IMR-90 (cell line): ENCODE measurements at regions not wholly inside any gene's neighbourhood (a gene's known extent, or its start where the extent isn't known, plus 50 kb on each side); places are given as distances from the start of the nearest gene placed in this dataset.

Source experiments
- CEBPB ChIP-seq: IDR thresholded peaks from 2 replicates; pipeline ENCODE4 v1.6.1; 2012; ENCODE audit warnings: low read depth, low read length, improper control_type of control experiment
- CHD1 ChIP-seq: IDR thresholded peaks from 2 replicates; pipeline ENCODE4 v1.6.1; 2012; ENCODE audit warnings: low read depth, low read length, improper control_type of control experiment
- CTCF ChIP-seq: conservative IDR thresholded peaks from 2 replicates; pipeline ENCODE4 v1.5.1; 2012; ENCODE audit warnings: mild to moderate bottlenecking, low read depth, low read length, improper control_type of control experiment
- FOS ChIP-seq: fragments of 150-350 bp; IDR thresholded peaks from 2 replicates; pipeline ENCODE4 v1.6.1; 2016; ENCODE audit warnings: low read depth, low read length
- MXI1 ChIP-seq: IDR thresholded peaks from 2 replicates; pipeline ENCODE4 v1.6.1; 2012; ENCODE audit warnings: low read depth, mild to moderate bottlenecking, low read length, moderate library complexity, borderline replicate concordance
- NFE2L2 ChIP-seq: fragments of 150-350 bp; IDR thresholded peaks from 2 replicates; pipeline ENCODE4 v1.6.1; 2016; ENCODE audit warnings: low read depth, mild to moderate bottlenecking, low read length
- POLR2A ChIP-seq: IDR thresholded peaks from 2 replicates; pipeline ENCODE4 v1.6.1; 2012; ENCODE audit warnings: mild to moderate bottlenecking, low read depth, low read length
- RAD21 ChIP-seq: IDR thresholded peaks from 2 replicates; pipeline ENCODE4 v1.6.1; 2012; ENCODE audit warnings: low read length, improper control_type of control experiment
- RCOR1 ChIP-seq: IDR thresholded peaks from 2 replicates; pipeline ENCODE4 v1.6.1; 2012; ENCODE audit warnings: mild to moderate bottlenecking, low read length, improper control_type of control experiment; ENCODE audit not compliant: insufficient replicate concordance
- USF2 ChIP-seq: fragments of 150-350 bp; IDR thresholded peaks from 2 replicates; pipeline ENCODE4 v1.6.1; 2017; ENCODE audit warnings: mild to moderate bottlenecking, antibody characterized with exemption, low read length, low read depth

DNA sequence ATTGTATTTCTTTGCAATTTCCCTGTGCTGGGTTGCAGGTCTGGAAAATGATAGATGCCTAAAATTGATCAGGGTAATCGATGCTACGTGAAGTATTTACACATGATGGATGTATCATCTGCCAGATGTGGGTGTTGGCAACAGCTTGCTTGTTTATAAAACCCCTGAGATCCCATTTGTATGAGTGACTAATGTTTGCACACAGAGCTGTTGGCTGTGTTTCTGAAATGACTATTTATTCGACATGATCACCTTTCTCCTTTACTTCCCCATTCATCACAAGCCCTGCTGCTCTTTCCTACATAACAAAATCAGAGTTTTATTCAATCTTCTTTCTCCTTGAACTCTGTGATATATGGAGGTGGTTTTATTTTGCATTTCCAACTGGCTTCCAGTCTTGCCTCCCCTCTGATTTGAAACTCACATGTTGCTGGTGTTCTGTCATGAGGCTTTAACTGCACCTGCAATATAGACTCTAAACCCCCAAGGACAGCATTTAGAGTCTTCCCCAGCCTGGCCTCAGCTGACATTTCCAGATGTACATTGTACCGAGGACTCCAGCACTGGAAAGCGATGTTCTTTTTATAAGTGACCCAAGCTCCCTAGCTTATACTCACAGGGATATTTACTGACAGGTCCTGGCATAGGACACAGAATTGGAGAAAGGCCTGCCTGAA, 50.7 kb upstream of the SHB start:
- no peak for TF ChIP-seq CTCF
- TF ChIP-seq POLR2A: no peak
- TF ChIP-seq CHD1: no peak
- TF ChIP-seq NFE2L2: no peak
- no peak for TF ChIP-seq USF2
- TF ChIP-seq MXI1: no peak
- no peak for TF ChIP-seq FOS
- TF ChIP-seq RAD21: no peak
- TF ChIP-seq CEBPB: no peak
- TF ChIP-seq RCOR1: no peak
